ENCODE measurements at regions not wholly inside any gene's neighbourhood (a gene's known extent, or its start where the extent isn't known, plus 50 kb on each side); places are given as distances from the start of the nearest gene placed in this dataset.

DNA sequence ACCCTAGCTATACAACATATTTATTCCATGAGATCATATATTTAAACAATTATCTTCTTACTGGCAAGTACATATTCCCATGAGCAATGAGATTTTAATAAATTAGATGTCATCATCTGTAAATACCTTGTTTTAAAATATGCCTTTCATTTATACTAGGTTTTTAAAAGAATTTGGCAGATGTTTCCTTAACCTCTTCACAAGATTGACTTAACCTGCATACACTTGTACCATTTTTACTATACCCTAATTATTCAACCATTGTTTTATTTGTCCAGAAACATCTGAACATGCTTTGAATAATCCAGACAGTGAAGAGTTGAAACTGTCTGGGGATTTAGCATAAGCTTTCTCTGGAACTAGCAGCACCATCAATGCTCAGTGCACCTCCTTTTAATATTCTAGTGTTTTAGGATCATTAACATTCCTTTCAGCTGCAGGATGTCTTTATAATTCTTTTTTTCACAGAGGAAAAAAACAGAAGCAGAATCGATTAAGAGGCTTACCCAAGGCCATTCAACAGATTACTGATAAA lies 188.0 kb upstream of the TENT5A start:
- TF ChIP-seq CTCF (IDR thresholded peaks at IDR 0.05; ENCODE audit: insufficient read depth, low read length) (no peak), SPI1 (IDR thresholded peaks at IDR 0.05; ENCODE audit: borderline replicate concordance, low read depth) (no peak), GABPA (IDR thresholded peaks at IDR 0.05; ENCODE audit: low read depth) (no peak)

Measured in HL-60 (cell line).